Epithelial cell of prostate (primary cell): ENCODE measurements at regions not wholly inside any gene's neighbourhood (a gene's known extent, or its start where the extent isn't known, plus 50 kb on each side); places are given as distances from the start of the nearest gene placed in this dataset.

ENCODE experiments used
- DNase-seq: peaks from one replicate; pipeline ENCODE4 v3.0.0-alpha.2; 2011; ENCODE audit warnings: low read depth, low spot score
- H3K27ac ChIP-seq: fragments of 450-650 bp; 2 replicates; pipeline ENCODE4 v1.5.1; 2017; ENCODE audit warnings: mild to moderate bottlenecking

DNA sequence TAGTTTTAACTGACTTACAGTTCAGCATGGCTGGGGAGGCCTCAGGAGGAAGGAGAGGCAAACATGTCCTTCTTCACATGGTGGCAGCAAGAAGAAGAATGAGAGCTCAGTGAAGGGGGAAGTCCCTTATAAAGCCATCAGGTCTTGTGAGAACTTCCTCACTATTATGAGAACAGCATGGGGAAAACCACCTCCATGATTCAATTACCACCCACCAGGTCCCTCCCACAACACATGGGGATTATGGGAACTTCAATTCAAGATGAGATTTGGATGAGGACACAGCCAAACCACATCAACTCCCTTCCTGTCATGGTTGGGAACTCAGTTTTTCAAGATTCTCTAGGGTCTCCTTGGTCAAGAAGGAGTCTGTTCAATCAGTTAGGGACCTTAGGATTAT, 432.9 kb upstream of the CNTN5 start:
- H3K27ac ChIP-seq: no peak overlapping the region
- no peak for DNase-seq

DNA sequence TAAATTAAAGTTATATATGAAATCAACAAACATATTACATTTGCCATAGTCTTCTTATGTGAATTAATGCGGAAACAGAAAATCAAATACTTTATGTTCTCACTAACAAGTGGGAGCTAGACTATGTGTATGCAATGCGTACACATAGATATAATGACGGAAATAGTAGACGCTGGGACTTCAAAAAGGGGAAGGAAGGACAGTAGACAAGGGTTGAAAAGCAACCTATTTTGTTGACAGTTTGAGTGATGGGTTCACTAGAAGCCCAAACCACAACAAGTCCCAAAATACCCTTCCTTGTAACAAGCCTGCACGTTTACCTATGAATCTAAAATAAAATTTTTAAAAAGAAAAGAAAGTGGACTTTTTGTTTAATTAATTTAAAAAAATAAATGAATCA, 430.8 kb upstream of the CNTN5 start:
- DNase-seq: no peak
- H3K27ac ChIP-seq: no peak overlapping the region

DNA sequence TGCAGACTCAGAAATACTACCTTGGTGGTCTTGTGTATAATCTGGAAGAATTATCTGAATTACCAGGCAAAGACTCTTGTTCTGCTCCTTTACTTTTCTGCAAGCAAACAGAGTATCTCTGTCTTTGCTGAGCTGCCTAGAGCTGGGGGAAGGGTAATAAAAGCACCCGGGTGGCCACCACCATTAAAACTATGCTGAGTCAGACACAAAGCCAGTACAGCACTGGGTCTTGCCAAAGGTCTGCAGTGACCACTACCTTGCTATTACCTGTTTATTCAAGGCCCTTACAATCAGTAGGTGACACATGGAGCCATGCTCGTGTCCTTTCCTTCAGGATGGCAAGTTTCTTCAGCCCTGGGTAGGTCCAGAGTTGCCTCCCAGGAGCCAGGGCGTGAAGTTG, 420.6 kb upstream of the CNTN5 start:
- no peak overlapping the region for H3K27ac ChIP-seq
- DNase-seq: no peak

DNA sequence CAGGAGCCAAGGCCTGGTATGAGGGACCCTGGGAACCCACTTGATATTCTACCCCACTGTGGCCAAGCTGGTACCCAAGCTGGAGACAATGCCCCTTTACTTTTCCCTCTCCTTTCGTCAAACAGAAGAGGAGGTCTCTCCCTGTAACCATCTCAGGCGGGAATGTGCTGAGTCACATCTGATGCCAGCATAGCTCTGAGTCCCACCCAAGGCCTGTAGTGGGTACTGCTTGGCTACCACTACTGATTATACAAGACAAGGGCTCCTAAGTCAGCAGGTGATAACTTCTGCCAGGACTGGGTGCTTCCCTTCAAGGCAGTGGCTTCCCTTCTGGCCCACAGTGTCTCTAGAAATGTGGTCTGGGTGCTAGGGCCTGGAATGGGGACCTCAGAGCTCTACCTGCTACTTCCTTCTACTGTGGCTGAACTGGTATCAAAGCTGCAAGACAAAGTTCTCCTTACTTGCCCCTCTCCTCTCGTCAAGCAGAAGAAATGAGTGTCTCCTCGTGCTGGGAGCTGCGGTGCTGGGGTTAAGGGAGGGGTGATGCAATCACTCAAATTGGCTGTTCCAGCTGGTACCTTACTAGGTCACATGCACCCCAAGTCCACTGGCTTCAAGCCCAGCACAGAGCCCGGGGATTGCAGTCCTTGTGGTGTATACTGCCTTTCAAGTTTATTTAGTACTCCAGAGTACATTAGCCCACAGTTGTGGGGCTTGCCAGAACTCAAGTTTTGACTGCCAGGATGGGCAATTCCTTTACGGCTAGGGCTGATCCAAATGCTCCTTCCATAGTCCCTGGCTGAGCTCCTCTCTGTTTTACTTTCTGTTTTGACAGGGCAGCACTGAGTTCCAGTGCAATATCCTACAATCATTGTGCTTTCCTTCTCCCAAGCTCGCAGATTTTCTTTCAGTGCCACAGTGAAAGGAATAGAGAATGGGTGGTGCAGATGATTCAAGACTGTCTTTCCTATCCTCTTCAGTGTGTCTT, 419.7 kb upstream of the CNTN5 start:
- no peak overlapping the region for H3K27ac ChIP-seq
- no peak for DNase-seq

DNA sequence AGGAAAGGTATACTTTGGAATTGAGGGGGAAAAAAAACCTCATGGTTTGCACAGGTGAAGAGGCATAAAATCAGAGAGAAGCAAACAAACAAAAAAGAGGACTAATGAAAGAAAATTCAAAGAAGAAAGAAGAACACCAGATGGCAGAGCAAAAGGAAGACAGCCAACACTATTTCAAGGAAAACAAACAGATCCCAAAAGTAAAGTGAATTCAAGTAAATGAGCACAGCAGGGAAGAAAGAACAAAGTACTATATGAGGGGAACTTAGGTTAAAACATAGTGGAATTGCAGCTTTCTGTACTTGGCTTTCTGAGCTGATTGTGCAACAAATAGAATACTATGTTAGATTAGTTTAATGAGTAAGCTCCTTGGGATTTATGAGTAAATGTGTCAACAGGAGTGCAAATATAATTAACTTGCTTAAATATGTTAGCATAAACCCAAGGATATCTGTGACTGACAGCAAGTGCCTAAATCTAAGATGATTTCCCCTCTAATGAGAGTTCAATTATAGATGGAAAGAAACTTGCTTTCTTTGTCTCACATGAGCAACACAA, 404.6 kb upstream of the CNTN5 start:
- DNase-seq: no peak
- H3K27ac ChIP-seq: no peak overlapping the region

DNA sequence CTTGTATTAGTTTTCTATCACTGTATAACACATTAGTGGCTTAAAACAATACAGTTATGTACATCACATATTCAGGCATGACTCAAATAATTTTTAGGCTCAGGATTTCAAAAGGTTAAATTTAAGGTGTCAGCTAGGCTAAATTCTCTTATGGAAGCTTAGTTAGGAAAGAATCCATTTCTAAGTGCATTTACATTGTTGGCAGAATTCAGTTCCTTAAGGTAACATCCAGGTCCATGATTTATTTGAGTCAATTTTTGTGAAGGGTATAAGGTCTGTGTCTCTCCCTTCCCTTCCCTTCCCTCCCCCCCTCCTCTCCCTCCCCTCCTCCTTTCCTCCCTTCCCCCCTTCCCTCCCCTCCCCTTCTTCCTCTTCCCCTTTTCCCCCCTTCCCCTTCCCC, 399.0 kb upstream of the CNTN5 start:
- DNase-seq: no peak
- no peak overlapping the region for H3K27ac ChIP-seq

DNA sequence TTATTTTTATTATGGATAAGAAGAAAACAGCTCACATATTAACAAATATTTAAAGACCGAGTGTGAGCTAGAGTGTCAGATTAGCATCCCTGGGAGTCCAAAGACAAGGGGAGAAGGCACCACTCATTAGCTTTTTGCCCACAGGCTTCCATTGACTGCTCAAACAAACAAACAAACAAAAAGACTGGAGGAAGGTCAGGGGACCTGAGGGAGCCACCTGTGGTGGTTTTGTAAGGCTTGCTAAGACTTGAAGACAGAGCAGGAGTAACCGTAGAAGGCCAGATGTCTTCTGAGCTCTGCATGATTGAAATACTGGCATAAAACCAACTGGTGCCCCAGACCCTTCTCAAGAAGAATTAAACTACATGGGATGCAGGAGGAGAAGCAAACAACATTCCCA, 395.2 kb upstream of the CNTN5 start:
- H3K27ac ChIP-seq: no peak overlapping the region
- no peak for DNase-seq

DNA sequence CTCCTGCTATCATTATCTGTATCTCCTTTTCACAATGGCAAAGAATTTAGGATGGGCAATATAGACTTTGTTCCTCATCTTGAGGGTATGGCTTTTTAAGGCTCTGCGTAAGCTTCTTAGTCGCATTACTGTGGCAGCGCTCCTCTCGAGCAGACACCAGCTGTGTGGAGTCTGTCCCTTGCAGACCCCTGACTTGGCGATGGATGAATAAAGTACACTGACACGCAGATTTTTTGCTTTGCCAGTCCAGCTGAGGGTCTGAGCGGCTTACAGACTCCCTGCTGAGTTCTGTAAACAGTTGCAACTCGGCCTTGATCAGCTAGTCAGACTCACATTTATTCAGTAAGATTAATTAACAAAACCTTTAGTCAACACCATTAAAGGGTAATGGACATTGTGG, 390.0 kb upstream of the CNTN5 start:
- no peak overlapping the region for H3K27ac ChIP-seq
- no peak for DNase-seq

DNA sequence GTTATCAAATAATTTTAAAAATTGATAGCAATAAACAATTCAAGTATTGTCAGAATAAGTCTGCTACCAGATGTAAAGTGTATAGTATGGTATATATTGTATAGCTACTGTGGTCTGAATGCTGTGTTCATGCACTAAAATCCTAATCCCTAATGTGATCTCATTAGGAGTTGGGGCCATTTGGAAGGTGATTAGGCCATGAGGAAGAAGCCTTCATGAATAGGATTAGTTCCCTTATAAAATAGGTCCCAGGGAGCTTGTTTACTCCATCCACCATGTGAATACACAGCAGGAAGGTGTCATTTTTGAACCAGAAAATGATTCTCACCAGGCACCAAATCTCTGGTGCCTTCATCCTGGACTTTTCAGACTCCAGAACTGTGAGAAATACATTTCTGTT, 363.0 kb upstream of the CNTN5 start:
- DNase-seq: no peak
- no peak overlapping the region for H3K27ac ChIP-seq

DNA sequence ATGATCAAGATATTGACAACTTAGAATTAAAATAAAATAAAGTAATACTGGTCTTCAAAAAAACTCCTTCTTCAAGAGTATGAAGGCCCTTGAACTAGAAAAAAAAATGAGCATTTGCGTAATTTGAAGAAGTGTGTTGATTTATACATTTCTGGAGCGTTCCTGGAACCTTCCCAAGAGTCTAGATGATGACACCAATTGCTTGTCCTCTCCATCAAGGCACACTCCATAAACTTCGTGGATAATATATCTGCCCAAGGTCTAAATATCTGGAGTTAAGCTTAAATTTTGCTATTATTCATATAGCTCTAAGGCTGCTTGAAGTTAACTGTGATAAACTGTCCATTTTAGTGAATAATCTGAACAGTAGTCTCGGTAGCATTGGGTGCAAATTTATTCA, 361.3 kb upstream of the CNTN5 start:
- H3K27ac ChIP-seq: no peak overlapping the region
- no peak for DNase-seq

DNA sequence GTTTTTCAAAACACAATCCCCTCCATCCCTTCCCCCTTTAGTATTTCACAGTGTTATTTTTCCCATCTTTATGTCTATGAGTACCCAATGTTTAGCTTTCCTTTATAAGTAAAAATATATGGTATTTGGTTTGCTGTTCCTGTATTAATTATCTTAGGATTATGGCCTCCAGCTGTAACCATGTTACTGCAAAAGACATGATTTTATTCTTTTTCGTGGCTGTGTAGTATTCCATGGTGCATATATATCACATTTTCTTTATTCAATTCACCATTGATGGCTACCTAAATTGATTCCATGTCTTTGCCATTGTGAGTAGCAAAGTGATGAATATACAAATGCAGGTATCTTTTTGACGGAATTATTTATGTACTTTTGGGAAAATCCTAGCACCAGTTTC, 346.4 kb upstream of the CNTN5 start:
- H3K27ac ChIP-seq: no peak overlapping the region
- no peak for DNase-seq

DNA sequence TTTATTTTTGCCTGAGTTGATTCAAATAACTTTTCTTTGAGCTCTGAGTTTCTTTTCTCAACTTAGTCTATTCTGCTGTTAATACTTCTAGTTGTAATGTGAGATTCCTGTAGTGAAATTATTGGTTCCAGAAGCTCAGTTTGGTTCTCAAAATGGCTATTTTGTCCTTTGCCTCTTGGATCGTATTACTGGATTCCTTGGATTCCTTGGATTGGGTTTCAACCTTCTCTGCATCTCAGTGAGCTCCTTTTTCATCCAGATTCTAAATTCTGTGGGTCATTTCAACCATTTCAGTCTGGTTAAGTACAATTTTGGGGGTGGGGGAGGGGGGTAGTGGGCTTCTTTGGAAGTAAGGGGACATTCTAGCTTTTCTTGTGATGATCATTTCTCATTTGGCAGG, 341.1 kb upstream of the CNTN5 start:
- DNase-seq: no peak
- no peak overlapping the region for H3K27ac ChIP-seq

DNA sequence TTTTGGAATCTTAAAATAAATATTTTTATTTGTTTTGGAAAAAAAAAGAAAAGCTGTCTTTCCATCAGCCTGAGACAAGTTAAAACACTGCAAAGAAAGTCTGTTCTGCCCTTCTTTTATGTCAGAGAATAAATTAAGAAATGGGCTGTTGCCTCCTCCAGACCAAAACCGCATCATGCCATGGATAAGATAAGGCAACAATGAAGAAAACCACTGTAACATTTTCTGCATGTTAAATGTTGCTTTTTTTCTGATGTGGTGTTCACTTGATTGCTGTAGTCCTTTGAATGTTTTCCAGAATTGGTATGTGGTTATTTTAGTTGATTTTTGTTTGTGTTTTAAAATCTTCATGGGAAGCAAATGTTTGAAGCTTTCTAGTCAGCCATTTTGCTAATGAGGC, 319.2 kb upstream of the CNTN5 start:
- no peak overlapping the region for H3K27ac ChIP-seq
- no peak for DNase-seq

DNA sequence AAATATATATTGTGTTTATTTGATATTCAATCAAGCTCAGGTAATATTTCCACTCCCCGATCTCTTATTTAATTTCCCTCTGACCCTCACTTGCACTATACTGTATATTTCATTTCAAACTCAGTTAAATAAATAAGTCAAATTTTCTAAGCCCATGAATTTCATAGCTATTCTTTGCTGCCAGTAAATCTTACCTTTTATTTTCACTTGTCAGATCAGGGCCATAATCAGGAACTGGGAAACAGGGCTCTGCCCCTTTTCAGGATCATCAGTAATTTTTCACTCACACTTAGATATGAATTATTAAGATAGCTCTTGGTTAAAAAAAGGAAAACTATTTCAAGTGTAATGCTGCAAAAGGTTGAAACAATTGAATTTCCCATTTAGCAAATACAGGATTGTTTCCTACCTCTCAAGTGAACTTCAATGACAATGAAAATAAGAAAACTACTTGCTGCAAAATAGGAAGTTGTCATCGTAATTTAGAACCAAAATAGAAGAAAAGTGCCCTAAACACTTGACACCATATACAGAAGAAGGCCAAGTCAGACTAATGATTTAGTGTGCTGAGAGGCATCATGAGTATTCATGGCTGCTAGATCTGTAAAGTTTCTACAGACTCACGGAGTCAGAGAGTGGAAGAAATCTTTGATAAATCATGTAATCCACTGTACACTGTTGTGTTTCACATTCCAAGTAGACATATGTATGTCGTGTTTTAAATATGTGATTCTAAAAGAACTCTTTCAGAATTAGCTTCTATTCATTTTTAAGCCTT, 316.8 kb upstream of the CNTN5 start:
- H3K27ac ChIP-seq: no peak overlapping the region
- no peak for DNase-seq

DNA sequence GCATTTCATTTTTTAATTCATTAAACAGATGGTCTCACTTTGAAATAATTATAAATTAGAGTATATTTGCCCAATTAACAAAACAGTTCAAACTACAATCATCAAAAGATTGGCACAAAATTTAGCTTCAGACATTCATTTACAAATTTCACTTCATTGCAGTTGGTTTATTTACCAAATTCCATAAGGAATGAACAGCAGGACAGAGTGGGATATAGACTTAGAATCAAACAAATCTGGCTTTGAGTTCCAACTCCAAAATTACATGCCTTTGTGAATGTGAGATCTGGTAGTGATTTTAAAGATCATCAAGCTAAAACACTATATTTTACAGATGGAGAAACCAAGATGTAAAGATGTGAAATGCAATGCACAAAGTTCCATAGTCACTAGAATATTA, 310.7 kb upstream of the CNTN5 start:
- DNase-seq: no peak
- H3K27ac ChIP-seq: no peak overlapping the region

DNA sequence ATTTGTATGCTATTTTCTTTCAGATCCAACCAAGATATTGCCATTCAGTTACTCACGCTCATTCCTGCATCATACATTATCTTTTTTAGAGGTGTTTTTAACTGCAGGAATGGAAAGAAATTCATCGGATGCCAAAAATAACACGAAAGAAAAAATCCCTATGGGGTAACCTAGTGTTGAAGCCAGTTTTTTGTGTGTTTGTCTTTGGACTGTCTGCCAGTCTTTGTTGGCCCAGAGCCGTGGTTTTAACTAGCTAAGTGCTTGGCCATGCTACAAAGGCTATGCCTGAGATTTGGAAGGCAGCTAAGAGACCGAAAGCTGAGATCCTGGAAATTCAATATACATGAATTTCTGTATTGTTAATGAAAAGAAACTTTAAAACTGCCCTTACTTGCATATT, 309.8 kb upstream of the CNTN5 start:
- no peak for DNase-seq
- H3K27ac ChIP-seq: no peak overlapping the region

DNA sequence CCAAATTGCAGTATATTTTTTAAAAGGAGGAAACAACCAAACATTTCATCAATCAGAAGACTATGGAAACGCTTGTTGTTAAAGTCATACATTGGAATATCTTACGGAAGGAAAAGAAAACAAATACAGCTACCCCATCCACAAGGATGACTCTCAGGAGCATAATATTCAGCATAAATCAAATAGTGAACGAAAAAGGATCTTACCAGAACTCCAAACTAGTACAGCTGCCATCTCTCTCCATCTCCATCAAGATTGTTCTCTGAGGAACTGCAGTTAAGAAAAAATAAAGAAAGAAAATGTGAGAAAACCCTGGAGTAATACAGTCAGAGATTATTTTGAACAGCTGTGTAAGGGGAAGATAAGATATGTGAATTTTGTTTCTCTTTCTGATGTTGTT, 299.8 kb upstream of the CNTN5 start:
- H3K27ac ChIP-seq: no peak overlapping the region
- DNase-seq: no peak

DNA sequence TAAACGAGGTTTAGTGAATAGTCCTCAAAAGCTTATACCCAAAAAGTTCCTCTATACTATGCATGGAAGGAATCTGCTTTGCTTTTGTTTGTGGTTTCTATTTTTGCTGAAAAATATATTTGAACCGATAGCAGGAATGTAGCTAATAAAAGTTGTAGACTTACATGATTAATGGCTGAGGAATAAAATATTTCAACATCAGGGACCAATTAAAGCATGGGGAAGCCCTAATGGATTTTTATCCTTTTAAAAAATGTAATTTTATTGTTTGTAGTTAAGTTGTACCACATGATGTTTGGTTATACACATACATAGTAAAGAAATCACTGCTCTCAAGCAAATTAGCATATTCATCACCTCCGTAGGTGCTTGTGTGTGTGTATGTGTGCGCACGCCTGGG, 295.3 kb upstream of the CNTN5 start:
- no peak for DNase-seq
- no peak overlapping the region for H3K27ac ChIP-seq

DNA sequence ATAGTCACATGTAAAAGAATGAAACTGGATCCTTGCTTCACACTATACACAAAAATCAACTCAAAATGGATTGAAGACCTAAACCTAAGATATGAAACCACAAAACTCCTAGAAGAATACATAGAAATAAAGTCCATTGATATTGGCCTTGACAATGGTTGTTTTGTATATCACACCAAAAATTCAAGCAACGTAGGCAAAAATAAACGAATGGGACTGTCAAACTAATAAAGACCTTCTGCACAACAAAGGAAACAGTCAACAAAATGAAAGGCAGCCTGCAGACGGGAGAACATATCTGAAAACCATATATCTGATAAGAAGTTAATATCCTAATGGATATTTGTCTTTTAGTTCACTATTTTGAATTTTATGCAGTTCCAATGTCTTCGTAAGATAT, 292.3 kb upstream of the CNTN5 start:
- no peak overlapping the region for H3K27ac ChIP-seq
- DNase-seq: no peak

DNA sequence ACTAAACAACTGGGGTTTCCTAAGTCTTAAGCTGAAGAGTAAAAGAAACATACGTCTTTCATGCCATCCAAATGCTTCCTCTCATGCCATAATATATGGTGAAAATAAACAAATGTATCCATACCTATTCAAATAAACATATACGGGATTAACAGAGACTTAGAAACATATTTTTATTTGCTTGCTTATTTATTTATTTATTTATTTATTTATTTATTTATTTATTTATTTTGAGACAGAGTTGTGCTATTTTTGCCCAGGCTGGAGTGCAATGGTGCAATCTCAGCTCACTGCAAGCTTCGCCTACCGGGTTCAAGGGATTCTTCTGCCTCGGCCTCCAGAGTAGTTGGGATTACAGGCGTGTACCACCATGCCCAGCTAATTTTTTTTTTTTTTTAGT, 291.6 kb upstream of the CNTN5 start:
- no peak for DNase-seq
- no peak overlapping the region for H3K27ac ChIP-seq

DNA sequence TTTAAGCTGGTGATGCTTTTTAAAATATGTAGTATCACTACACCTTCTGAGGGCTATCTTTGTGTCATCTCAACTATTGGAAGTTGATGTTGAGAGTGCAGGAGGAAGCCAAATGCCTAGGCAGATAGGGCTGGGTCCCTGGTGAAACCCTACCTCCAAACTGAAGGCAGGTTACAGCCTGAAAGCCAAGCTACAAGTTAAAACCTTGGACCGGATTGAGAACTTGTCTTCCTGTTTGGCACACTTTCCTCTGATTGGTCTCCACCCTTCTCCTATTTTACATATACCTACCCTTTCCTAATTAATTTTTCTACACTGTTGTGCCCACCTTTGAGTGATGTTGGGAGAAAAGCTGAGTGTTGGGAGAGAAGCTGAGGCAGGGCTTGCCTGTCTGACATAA, 287.8 kb upstream of the CNTN5 start:
- no peak overlapping the region for H3K27ac ChIP-seq
- DNase-seq: no peak
